Ishikawa (cell line): ENCODE measurements at regions not wholly inside any gene's neighbourhood (a gene's known extent, or its start where the extent isn't known, plus 50 kb on each side); places are given as distances from the start of the nearest gene placed in this dataset.

Source experiments
- CEBPB ChIP-seq: IDR thresholded peaks from 2 replicates; pipeline ENCODE4 v1.6.1; 2012
- CREB1 ChIP-seq: IDR thresholded peaks from 2 replicates; pipeline ENCODE4 v1.6.1; 2012; ENCODE audit warnings: low read depth
- EGR1 ChIP-seq: IDR thresholded peaks from 2 replicates; pipeline ENCODE4 v1.6.1; 2012
- EP300 ChIP-seq: IDR thresholded peaks from 2 replicates; pipeline ENCODE4 v1.6.1; 2012; ENCODE audit warnings: borderline replicate concordance
- NFIC ChIP-seq: IDR thresholded peaks from 2 replicates; pipeline ENCODE4 v1.6.1; 2012
- RAD21 ChIP-seq: IDR thresholded peaks from 2 replicates; pipeline ENCODE4 v1.6.1; 2012; ENCODE audit warnings: low read depth
- YY1 ChIP-seq: IDR thresholded peaks from 2 replicates; pipeline ENCODE4 v1.6.1; 2012; ENCODE audit warnings: low read depth
- ZBTB7A ChIP-seq: IDR thresholded peaks from 2 replicates; pipeline ENCODE4 v1.6.1; 2012; ENCODE audit warnings: low read depth
- TF ChIP-seq, protein P1 (sequence below): IDR thresholded peaks from 2 replicates; pipeline ENCODE4 v1.6.1; 2012
- TF ChIP-seq, protein P2 (sequence below): IDR thresholded peaks from 2 replicates; pipeline ENCODE4 v1.6.1; 2012; ENCODE audit warnings: low read depth, mild to moderate bottlenecking

DNA sequence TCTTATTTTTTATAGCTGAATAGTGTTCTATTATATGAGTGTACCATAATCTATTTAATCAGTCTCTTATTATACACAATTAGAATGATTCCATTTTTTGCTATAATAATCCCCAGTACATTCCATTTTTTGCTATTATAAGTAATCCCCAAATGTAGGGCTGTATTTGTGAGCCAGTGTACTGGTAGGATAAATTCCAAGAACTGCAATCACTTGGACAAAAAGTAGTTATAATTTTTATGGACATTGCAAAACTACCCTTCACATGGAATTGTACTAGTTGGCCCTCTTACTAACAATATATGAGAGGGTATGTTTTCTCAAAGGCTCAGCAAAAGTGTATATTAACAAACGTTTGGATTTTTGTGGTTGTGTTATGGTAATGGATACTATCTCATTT, 481.7 kb upstream of the CLINT1 start:
- TF ChIP-seq CEBPB = no peak
- TF ChIP-seq, protein P1, sequence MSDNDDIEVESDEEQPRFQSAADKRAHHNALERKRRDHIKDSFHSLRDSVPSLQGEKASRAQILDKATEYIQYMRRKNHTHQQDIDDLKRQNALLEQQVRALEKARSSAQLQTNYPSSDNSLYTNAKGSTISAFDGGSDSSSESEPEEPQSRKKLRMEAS = no peak
- no peak for TF ChIP-seq ZBTB7A
- no peak for TF ChIP-seq CREB1
- TF ChIP-seq NFIC = no peak
- TF ChIP-seq, protein P2, sequence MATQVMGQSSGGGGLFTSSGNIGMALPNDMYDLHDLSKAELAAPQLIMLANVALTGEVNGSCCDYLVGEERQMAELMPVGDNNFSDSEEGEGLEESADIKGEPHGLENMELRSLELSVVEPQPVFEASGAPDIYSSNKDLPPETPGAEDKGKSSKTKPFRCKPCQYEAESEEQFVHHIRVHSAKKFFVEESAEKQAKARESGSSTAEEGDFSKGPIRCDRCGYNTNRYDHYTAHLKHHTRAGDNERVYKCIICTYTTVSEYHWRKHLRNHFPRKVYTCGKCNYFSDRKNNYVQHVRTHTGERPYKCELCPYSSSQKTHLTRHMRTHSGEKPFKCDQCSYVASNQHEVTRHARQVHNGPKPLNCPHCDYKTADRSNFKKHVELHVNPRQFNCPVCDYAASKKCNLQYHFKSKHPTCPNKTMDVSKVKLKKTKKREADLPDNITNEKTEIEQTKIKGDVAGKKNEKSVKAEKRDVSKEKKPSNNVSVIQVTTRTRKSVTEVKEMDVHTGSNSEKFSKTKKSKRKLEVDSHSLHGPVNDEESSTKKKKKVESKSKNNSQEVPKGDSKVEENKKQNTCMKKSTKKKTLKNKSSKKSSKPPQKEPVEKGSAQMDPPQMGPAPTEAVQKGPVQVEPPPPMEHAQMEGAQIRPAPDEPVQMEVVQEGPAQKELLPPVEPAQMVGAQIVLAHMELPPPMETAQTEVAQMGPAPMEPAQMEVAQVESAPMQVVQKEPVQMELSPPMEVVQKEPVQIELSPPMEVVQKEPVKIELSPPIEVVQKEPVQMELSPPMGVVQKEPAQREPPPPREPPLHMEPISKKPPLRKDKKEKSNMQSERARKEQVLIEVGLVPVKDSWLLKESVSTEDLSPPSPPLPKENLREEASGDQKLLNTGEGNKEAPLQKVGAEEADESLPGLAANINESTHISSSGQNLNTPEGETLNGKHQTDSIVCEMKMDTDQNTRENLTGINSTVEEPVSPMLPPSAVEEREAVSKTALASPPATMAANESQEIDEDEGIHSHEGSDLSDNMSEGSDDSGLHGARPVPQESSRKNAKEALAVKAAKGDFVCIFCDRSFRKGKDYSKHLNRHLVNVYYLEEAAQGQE = no peak
- TF ChIP-seq EP300 = no peak
- TF ChIP-seq EGR1 = no peak
- TF ChIP-seq RAD21 = no peak
- no peak for TF ChIP-seq YY1
